NB4 (cell line): ENCODE measurements at regions not wholly inside any gene's neighbourhood (a gene's known extent, or its start where the extent isn't known, plus 50 kb on each side); places are given as distances from the start of the nearest gene placed in this dataset.

Experiments
- MYC ChIP-seq: IDR thresholded peaks from 2 replicates; pipeline ENCODE4 v1.6.1; 2011; ENCODE audit warnings: low read depth, low read length
- POLR2A ChIP-seq: IDR thresholded peaks from 2 replicates; pipeline ENCODE4 v1.6.1; 2011; ENCODE audit warnings: mild to moderate bottlenecking; ENCODE audit not compliant: insufficient read length; ENCODE audit errors: extremely low read depth
- TF ChIP-seq, protein P1 (sequence below): IDR thresholded peaks from one replicate; pipeline ENCODE4 v1.5.1; 2012; ENCODE audit warnings: low read depth, low read length

DNA sequence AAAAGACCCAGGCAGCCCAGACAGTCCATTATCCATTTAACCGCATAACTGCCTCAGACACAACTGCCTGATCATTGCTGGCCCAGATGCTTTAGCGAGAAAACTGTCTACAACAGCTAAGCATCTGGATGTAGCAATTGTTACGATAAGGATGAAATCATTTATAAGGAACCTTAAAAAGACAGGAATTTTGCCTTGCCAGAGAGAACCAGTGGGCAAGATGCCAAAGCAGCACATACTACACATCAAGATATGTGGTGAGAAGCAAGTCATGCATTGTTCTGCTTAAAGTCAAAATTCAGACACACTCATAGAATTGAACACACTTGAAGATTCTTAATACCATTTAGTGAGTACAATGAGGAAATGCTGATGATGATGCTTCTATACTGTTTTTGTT lies 1525.3 kb downstream of the CDH8 start:
- no peak for TF ChIP-seq POLR2A
- no peak for TF ChIP-seq MYC
- TF ChIP-seq, protein P1, sequence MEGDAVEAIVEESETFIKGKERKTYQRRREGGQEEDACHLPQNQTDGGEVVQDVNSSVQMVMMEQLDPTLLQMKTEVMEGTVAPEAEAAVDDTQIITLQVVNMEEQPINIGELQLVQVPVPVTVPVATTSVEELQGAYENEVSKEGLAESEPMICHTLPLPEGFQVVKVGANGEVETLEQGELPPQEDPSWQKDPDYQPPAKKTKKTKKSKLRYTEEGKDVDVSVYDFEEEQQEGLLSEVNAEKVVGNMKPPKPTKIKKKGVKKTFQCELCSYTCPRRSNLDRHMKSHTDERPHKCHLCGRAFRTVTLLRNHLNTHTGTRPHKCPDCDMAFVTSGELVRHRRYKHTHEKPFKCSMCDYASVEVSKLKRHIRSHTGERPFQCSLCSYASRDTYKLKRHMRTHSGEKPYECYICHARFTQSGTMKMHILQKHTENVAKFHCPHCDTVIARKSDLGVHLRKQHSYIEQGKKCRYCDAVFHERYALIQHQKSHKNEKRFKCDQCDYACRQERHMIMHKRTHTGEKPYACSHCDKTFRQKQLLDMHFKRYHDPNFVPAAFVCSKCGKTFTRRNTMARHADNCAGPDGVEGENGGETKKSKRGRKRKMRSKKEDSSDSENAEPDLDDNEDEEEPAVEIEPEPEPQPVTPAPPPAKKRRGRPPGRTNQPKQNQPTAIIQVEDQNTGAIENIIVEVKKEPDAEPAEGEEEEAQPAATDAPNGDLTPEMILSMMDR = no peak
